Activated T-helper 1 cell treated with anti-CD3 and anti-CD28 coated beads, Interleukin-12 subunit alpha, Interleukin-12 subunit beta, Interleukin-2, Interleukin-4 antibody, amounts not matched to agents 30 ng/mL and 10 ng/mL and 1 ng/mL, durations not matched to agents 14 hours and 24 hours and 36 hours (primary cell): ENCODE measurements at regions not wholly inside any gene's neighbourhood (a gene's known extent, or its start where the extent isn't known, plus 50 kb on each side); places are given as distances from the start of the nearest gene placed in this dataset.

Source experiments
- DNase-seq: peaks from one replicate; pipeline ENCODE4 v3.0.0; 2021; ENCODE audit warnings: low spot score
- H3K27ac Mint-ChIP-seq: one replicate; pipeline ENCODE4 v1.8.0; 2021; ENCODE audit warnings: mild to moderate bottlenecking, mixed read lengths
- H3K27me3 Mint-ChIP-seq: one replicate; pipeline ENCODE4 v1.8.0; 2022; ENCODE audit warnings: mild to moderate bottlenecking, moderate library complexity, mixed read lengths; ENCODE audit not compliant: insufficient read depth
- H3K36me3 Mint-ChIP-seq: one replicate; pipeline ENCODE4 v1.8.0; 2021; ENCODE audit warnings: low read depth, mixed read lengths
- H3K4me1 Mint-ChIP-seq: one replicate; pipeline ENCODE4 v1.8.0; 2021; ENCODE audit warnings: low read depth, mixed read lengths
- H3K4me3 Mint-ChIP-seq: one replicate; pipeline ENCODE4 v1.8.0; 2021; ENCODE audit warnings: mild to moderate bottlenecking, moderate library complexity, mixed read lengths
- H3K9me3 Mint-ChIP-seq: one replicate; pipeline ENCODE4 v1.8.0; 2021; ENCODE audit warnings: mixed read lengths
- intact Hi-C: fragments of 100-400 bp; cut with micrococcal nuclease; formaldehyde crosslinking; loops from one replicate; pipeline ENCODE4 v1.15.1; 2024

DNA sequence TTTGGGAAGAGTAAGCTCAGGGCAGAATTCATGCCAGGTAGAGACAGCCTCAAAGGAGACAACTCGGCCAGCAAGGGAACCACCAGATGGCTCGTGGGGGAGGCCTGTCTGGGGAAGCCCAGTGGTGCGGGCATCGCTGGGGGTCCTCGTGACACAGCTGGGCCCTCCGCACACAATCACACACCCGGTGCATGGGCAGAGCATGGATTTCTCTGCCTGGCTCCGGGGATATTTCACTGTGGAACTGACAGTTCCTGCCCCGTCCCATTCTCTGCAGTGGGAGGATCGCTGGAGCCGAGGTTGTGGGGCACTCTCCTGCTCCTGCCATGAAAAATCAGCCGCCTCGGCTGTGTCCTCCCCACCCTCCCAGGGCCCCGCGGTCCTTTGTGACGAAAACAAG, 108.0 kb downstream of the CRYAA start:
- Mint-ChIP-seq H3K27ac (no peak overlapping the region), H3K4me3 (no peak overlapping the region), H3K9me3 (no peaks in the 10 kb centered on the region), H3K36me3 (no peaks in the 10 kb centered on the region), H3K4me1 (no peaks in the 10 kb centered on the region), H3K27me3 (peaks cover 4% of the 10 kb centered on the region)
- intact Hi-C loops: no loop called here
- no peak for DNase-seq

DNA sequence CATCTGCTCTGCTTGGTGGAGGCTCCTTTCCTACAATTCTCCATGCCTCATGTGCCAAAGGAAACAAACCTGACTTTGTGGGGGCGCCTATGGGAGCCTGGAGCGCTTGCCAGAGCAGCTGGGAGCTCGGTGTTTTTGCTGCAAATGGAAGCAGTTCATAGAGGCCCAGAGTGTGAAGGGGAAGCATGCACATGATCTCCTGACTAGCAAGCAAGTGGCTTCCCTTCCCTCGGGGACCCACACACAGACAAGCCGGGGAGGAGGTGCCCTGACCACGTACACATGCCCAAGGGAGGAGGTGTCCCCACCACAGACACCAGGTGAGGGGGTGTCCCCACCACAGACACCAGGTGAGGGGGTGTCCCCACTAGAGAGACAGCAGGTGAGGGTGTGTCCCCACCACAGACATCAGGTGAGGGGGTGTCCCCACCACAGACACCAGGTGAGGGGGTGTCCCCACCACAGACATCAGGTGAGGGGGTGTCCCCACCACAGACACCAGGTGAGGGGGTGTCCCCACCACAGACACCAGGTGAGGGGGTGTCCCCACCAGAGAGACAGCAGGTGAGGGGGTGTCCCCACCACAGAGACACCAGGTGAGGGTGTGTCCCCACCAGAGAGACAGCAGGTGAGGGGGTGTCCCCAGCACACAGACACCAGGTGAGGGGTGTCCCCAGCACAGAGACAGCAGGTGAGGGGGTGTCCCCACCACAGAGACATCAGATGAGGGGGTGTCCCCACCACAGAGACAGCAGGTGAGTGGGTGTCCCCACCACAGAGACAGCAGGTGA, 106.8 kb downstream of the CRYAA start:
- H3K27me3 Mint-ChIP-seq: peaks cover 4% of the 10 kb centered on the region
- no peaks in the 10 kb centered on the region for H3K4me1 Mint-ChIP-seq
- intact Hi-C loops: no loop called here

DNA sequence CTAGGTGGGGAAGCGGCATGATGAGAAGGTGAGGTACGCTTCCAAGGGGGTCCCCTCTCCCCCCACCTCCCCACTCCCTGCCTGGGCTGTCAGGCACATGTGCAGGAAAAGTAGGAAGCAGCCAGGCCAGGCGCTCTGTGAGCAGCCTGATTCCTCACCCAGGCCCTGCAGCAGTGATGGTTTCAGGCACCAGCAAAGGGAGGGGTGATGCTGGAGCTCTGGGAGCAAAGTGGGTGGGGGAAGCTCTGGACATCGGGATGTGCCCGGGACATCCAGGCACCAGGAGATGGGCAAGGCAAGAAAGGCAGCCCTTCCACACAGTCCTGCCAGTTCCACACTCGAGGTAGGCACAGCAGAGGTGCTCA, 106.1 kb downstream of the CRYAA start:
- H3K36me3 Mint-ChIP-seq: no peaks in the 10 kb centered on the region
- no peak overlapping the region for H3K4me3 Mint-ChIP-seq
- no peak for DNase-seq
- no peak overlapping the region for H3K27ac Mint-ChIP-seq
- intact Hi-C loops: no loop called here
- H3K9me3 Mint-ChIP-seq: no peaks in the 10 kb centered on the region
- H3K4me1 Mint-ChIP-seq: no peaks in the 10 kb centered on the region
- H3K27me3 Mint-ChIP-seq: peaks cover 4% of the 10 kb centered on the region

More for the DNA sequence above, 106.8 kb downstream of the CRYAA start:
- Mint-ChIP-seq H3K36me3 (no peaks in the 10 kb centered on the region), H3K27ac (no peak overlapping the region), H3K4me3 (no peak overlapping the region), H3K9me3 (no peaks in the 10 kb centered on the region)
- DNase-seq: no peak

DNA sequence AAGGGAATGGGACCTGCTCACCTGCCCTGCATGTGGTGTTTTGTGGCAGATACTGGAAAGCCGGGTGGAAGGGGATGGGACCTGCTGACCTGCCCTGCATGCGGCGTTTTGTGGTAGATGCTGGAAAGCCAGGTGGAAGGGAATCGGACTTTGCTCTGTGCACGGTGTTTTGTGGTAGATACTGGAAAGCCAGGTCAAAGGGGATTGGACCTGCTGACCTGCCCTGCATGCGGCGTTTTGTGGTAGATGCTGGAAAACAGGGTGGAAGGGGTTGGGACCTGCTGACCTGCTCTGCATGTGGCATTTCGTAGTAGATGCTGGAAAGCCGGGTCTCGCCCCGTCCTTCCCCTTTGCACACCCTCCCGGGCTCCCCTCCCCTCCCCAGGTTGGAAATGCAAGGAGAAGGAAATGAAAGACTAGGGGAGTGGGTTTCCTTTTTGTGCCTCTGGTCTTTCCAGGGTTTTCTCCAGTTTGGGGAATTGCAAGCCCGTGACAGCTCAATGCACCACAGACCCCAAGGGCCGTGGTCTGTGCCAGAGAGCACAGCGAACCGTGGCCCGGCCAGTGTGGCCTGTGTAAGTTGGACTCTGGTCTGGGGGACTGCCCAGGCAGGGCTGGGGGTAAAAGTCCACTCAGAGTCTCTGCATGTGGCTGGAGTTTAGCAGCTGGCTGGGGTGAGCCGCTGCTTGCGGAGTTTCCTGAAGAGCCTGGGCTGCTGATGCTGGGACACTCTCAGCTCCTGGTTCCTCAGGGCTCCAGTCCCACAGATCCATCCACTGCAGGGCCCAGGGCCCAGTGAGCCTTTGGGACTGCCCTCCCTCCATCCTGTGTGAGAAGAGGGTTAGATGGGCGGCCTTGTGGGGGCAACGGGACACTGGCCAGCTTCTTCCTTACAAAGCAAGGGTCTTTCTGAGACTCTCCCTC, 105.5 kb downstream of the CRYAA start:
- DNase-seq: no peak
- intact Hi-C loops: no loop called here
- H3K27ac Mint-ChIP-seq: no peak overlapping the region
- no peak overlapping the region for H3K4me3 Mint-ChIP-seq
- no peaks in the 10 kb centered on the region for H3K9me3 Mint-ChIP-seq
- H3K4me1 Mint-ChIP-seq: no peaks in the 10 kb centered on the region
- H3K36me3 Mint-ChIP-seq: no peaks in the 10 kb centered on the region
- peaks cover 4% of the 10 kb centered on the region for H3K27me3 Mint-ChIP-seq

DNA sequence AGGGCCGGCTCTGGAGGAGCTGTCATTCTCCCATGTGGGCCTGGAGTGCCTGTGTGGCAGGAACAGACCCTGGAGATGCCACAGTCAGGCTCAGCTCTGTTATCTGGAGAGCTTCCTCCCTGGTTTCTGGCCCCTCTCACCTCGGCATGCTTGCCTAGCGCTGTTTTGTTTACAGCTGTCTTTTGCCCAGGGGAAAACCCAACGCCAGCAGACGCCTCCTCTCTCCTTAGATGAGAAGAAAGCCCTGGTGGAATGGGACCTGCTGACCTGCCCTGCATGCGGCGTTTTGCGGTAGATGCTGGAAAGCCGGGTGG, 104.9 kb downstream of the CRYAA start:
- Mint-ChIP-seq H3K4me3 (no peak overlapping the region), H3K4me1 (no peaks in the 10 kb centered on the region), H3K27ac (no peak overlapping the region), H3K27me3 (peaks cover 4% of the 10 kb centered on the region), H3K36me3 (no peaks in the 10 kb centered on the region), H3K9me3 (no peaks in the 10 kb centered on the region)
- intact Hi-C loops: no loop called here
- DNase-seq: no peak

DNA sequence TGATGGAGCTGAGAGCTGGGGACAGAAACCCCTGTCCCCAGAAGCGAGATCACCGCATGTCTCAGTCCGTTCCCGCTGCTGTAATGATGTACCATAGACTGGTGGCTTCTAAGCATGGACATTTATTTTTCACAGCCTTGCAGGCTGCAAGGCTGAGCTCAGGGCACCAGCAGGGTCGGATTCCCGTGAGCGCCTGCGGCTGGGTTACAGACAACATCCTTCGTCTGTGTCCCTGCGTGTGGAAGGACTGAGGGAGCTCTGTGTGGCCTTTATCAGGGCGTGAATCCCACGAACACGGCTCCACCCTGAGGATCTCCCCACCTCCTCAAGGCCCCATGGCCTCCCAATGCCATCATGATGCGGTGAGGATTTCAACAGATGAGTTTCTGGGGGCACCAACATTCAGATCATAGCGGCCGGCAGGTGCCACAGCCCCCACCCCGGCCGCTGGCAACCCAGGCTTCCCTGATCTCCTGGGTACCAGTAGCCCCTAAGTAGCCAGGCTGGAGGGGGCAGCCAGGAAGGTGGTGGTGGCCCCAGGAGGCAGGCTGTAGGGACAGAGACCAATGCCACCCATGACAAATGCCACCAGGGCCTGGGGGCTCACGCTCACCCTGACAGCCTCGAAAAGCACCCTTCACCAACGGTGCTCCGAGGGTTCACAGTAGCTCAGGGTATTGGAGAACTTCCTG, 104.4 kb downstream of the CRYAA start:
- no peaks in the 10 kb centered on the region for H3K36me3 Mint-ChIP-seq
- no peaks in the 10 kb centered on the region for H3K9me3 Mint-ChIP-seq
- peaks cover 4% of the 10 kb centered on the region for H3K27me3 Mint-ChIP-seq
- no peak for DNase-seq
- no peaks in the 10 kb centered on the region for H3K4me1 Mint-ChIP-seq
- no peak overlapping the region for H3K4me3 Mint-ChIP-seq
- intact Hi-C loops: no loop called here
- H3K27ac Mint-ChIP-seq: no peak overlapping the region

DNA sequence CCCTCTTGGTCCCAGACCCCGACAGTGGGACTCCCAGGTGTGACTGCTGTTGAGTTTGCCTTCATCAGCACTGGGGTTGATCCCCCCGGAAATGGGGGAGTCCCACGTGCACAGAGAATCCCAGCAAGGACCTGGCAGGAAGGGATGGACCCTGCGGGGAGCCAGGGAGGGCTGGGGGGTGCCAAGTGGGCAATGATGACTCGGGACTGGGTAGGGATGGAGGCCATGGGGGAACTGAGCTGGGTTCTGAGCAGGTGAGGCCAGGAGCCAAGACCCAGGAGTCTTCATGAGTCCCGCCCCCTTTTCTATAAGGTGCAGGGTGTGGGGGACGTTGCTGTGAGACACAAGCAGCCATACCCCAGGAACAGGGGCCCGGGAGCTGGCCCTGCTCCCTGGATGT, 103.8 kb downstream of the CRYAA start:
- H3K27me3 Mint-ChIP-seq: peaks cover 4% of the 10 kb centered on the region

DNA sequence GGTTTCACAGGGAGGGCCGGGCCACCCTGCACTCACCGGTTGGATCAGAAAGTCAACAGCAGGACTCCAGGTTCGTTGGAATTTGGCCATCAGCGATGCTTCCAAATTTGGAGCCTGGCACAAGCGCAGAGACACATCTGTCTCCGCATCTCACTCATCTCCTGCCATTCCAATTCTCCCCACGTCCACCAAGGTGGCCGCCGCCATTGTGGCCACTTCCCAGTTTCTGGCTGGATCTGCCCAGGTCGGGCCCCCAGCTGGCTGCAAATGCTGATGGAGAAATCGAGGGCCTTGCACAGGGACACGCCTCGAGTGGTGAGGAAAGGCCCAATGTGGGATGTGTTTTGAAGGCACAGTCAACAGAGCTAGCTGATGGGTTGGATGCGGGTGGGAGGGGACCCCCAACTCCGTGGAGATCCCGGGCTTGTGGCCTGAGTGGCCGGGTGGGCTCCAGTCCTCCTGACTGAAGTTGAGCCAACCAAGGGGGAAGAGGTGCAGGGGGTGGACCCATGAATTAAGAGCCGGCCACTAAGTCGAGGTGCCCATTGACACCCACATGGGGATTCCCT, 102.7 kb downstream of the CRYAA start:
- Mint-ChIP-seq H3K4me1 (no peaks in the 10 kb centered on the region), H3K27ac (no peak overlapping the region), H3K4me3 (no peak overlapping the region), H3K27me3 (peaks cover 4% of the 10 kb centered on the region), H3K36me3 (no peaks in the 10 kb centered on the region), H3K9me3 (no peaks in the 10 kb centered on the region)
- DNase-seq: no peak
- intact Hi-C loops: no loop called here

More for the DNA sequence above, 103.8 kb downstream of the CRYAA start:
- no peaks in the 10 kb centered on the region for H3K4me1 Mint-ChIP-seq
- no peak overlapping the region for H3K4me3 Mint-ChIP-seq
- no peaks in the 10 kb centered on the region for H3K9me3 Mint-ChIP-seq
- no peaks in the 10 kb centered on the region for H3K36me3 Mint-ChIP-seq
- no peak overlapping the region for H3K27ac Mint-ChIP-seq
- DNase-seq: no peak
- intact Hi-C loops: no loop called here

DNA sequence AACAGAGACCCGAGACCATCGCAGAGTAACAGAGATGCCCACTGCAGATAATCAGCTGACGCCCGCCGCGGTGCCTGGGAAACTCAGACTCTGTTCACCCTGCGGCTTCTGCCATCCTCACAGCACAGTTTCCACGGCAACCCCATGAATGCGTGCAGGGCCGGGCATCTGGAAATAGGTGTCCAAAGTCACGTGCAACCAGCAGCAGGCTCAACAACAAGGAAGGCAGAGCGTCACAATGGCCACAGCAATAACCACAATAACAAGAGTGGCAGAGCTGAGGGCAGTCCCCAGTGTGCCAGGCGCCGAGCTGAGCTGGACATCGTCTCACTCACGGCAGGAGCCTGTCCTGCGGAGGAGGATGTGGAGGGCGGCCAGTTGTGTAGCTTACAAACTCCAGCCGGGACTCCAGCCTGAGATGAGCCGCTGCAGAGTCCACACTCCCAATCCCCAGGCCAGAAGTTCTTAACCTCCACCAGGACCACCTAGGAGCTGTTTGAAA, 102.0 kb downstream of the CRYAA start:
- DNase-seq: no peak
- Mint-ChIP-seq H3K4me1 (no peaks in the 10 kb centered on the region), H3K9me3 (no peaks in the 10 kb centered on the region), H3K36me3 (no peaks in the 10 kb centered on the region), H3K4me3 (no peak overlapping the region), H3K27me3 (peaks cover 6% of the 10 kb centered on the region), H3K27ac (no peak overlapping the region)
- intact Hi-C loops: no loop called here

DNA sequence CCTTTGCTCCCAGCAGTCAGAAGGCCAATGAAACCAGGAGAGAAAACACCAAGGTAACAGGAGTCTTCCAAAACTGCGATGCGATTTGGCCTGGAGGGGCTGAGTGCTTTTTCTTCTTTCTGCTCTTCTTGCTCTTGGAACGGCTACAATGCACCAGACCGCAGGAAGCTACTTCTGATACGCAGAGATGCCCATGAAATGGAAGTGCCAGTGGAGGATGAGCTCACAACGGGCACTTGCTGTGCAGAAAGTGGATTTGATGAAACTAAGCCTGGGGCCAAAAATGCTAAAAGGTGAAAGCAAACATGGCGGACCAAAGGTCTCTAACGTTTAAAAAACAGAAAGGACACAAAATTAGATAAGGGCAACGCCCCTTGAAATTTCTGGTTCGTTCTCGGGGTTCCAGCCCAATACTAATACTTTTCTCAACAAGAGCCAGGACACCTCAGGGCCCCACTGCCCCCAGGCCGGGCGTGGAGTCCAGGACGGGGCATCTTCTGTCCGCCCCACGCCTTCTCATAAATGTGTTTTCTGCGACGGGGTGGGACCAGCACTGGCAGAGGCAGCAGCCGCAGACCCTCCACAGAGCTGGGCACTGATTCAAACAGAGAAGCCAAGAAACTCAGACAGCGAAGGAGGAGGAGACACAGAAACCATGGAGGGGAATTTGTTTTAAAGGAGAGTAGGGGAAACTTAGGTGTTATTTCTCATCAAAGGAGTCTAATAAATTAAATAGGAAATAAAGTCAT, 101.3 kb downstream of the CRYAA start:
- no peak for DNase-seq
- peaks cover 6% of the 10 kb centered on the region for H3K27me3 Mint-ChIP-seq
- H3K4me1 Mint-ChIP-seq: no peaks in the 10 kb centered on the region
- H3K4me3 Mint-ChIP-seq: no peak overlapping the region
- no peak overlapping the region for H3K27ac Mint-ChIP-seq
- no peaks in the 10 kb centered on the region for H3K9me3 Mint-ChIP-seq
- intact Hi-C loops: no loop called here
- no peaks in the 10 kb centered on the region for H3K36me3 Mint-ChIP-seq

DNA sequence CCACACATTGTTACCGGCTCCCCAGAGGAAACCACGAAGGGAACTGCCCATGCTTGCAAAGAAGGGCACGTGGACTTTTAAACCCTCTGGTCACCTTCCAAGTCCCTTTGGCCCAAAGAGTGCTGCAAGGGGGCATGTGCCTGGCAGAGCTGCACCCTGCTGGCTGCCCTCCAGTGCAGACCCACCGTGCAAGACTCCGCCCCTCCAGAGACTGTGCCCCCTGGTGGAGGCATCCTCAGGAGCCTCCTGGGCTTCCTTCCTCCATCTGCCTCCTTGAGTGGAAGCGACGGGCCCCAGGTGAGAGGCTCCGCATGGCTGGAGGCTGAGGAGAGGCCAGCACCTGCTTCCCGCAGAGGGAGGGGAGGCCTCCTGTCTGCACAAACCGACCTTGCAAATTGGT, 100.6 kb downstream of the CRYAA start:
- no peak for DNase-seq
- Mint-ChIP-seq H3K27me3 (peaks cover 6% of the 10 kb centered on the region), H3K4me1 (no peaks in the 10 kb centered on the region), H3K36me3 (no peaks in the 10 kb centered on the region), H3K4me3 (no peak overlapping the region), H3K9me3 (no peaks in the 10 kb centered on the region), H3K27ac (no peak overlapping the region)
- intact Hi-C loops: no loop called here

DNA sequence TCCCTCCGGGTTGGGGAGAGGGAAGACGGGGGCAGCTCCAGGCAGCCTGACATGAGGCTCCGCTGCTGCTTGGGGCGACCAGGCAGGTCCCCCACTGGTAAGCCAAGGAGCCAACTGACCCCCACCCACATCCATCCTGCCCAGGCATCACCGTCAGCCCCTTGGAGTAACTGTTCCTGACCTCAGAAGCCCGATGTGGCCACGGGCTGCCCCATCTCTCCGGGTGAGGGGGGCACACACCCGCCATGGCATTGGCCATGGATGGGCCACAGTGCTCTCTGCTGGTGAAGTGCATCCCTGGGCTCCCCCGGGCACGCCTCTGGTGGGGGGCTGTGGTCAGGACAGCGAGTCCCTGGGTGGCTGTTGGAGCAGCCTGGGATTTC, 100.0 kb downstream of the CRYAA start:
- no peaks in the 10 kb centered on the region for H3K9me3 Mint-ChIP-seq
- no peak for DNase-seq
- H3K36me3 Mint-ChIP-seq: no peaks in the 10 kb centered on the region
- no peak overlapping the region for H3K27ac Mint-ChIP-seq
- H3K27me3 Mint-ChIP-seq: peaks cover 4% of the 10 kb centered on the region
- H3K4me3 Mint-ChIP-seq: no peak overlapping the region
- intact Hi-C loops: no loop called here
- H3K4me1 Mint-ChIP-seq: no peaks in the 10 kb centered on the region
